ENCODE measurements at regions not wholly inside any gene's neighbourhood (a gene's known extent, or its start where the extent isn't known, plus 50 kb on each side); places are given as distances from the start of the nearest gene placed in this dataset.

GRCh38 chr4:66340286-66340893 is 670.1 kb upstream of the EPHA5 start:
- Histone ChIP-seq H3K4me1 (no peaks in the 10 kb centered on the region), H3K4me3 (no peak overlapping the region), H3K27ac (no peak overlapping the region), H3K9me3 (no peaks in the 10 kb centered on the region), H3K27me3 (no peaks in the 10 kb centered on the region), H3K36me3 (no peaks in the 10 kb centered on the region)
- 84 to 94% methylated on average over 3 of the region's 3 CpGs for WGBS, 2 donors (ENCODE audit: low coverage in 1 of 2)
- TF ChIP-seq EP300 (IDR thresholded peaks at IDR 0.05; ENCODE audit: low read depth) (no peak), CTCF (IDR thresholded peaks at IDR 0.05) (no peak)
- intact Hi-C loops (cut with DNase I; ENCODE audit: low total_unique reads) (no loop called here), in situ Hi-C loops (cut with MboI; ENCODE audit: low pct_ligation_motif_present in 1 of 4, low pct_unique_long_range_greater_than_20kb in 1 of 4, low sequenced_read_pairs in 3 of 4) (no loop called here)
- DNase-seq, result no peak

DNA sequence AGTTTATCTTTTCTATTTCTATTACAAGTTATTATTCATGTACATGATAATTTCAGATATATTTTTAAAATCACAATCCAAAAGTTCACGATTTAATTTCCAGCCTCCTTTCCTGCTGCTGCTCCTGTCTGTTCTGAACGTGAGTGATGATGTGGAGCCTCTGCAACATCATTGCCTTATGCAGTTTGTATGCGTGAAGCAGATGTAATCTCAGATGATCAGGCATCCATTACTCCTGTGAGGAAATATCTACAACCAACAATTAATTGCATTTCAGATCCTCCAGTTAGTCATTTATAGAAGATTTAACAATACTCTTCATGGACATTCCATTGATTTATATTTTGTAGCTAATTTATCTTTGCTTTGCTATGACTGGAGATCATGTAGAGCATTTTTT is 668.7 kb upstream of the EPHA5 start:
- Histone ChIP-seq H3K36me3 (no peaks in the 10 kb centered on the region), H3K4me3 (no peak overlapping the region), H3K27ac (no peak overlapping the region), H3K27me3 (no peaks in the 10 kb centered on the region), H3K4me1 (no peaks in the 10 kb centered on the region), H3K9me3 (no peaks in the 10 kb centered on the region)
- no peak for DNase-seq
- 74 to 84% methylated on average over 3 of the region's 3 CpGs for WGBS, 2 donors (ENCODE audit: low coverage in 1 of 2)
- in situ Hi-C loops (cut with MboI; ENCODE audit: low pct_ligation_motif_present in 1 of 4, low pct_unique_long_range_greater_than_20kb in 1 of 4, low sequenced_read_pairs in 3 of 4), result no loop called here
- intact Hi-C loops (cut with DNase I; ENCODE audit: low total_unique reads), result no loop called here
- TF ChIP-seq POLR2A (IDR thresholded peaks at IDR 0.05), result no peak
- no peak for TF ChIP-seq CTCF (IDR thresholded peaks at IDR 0.05)
- no peak for TF ChIP-seq EP300 (IDR thresholded peaks at IDR 0.05; ENCODE audit: low read depth)

- in situ Hi-C loops (cut with MboI; ENCODE audit: low pct_ligation_motif_present in 1 of 4, low pct_unique_long_range_greater_than_20kb in 1 of 4, low sequenced_read_pairs in 3 of 4) (no loop called here), intact Hi-C loops (cut with DNase I; ENCODE audit: low total_unique reads) (no loop called here)
- no peak for TF ChIP-seq POLR2AphosphoS5 (IDR thresholded peaks at IDR 0.05)
- no peak for TF ChIP-seq POLR2A (IDR thresholded peaks at IDR 0.05)
- no peak for TF ChIP-seq EP300 (IDR thresholded peaks at IDR 0.05; ENCODE audit: low read depth)
- no peak for TF ChIP-seq CTCF (IDR thresholded peaks at IDR 0.05)
- peaks cover 0 to 1% of the 10 kb centered on the region in 2 donors for H3K9me3 ChIP-seq
- no peaks in the 10 kb centered on the region for H3K4me1 ChIP-seq
- no peak overlapping the region for H3K27ac ChIP-seq
- DNase-seq, result no peak
- no peak overlapping the region for H3K4me3 ChIP-seq
- no peaks in the 10 kb centered on the region for H3K27me3 ChIP-seq
- H3K36me3 ChIP-seq, result no peaks in the 10 kb centered on the region
These were observed 661.5 kb upstream of the EPHA5 start for GRCh38 chr4:66331761-66332160.

- TF ChIP-seq EP300 (IDR thresholded peaks at IDR 0.05; ENCODE audit: low read depth), result no peak
- no peak for TF ChIP-seq POLR2A (IDR thresholded peaks at IDR 0.05)
- no peak for TF ChIP-seq POLR2AphosphoS5 (IDR thresholded peaks at IDR 0.05)
- no peak for TF ChIP-seq CTCF (IDR thresholded peaks at IDR 0.05)
- Histone ChIP-seq H3K27me3 (no peaks in the 10 kb centered on the region), H3K4me3 (no peak overlapping the region), H3K27ac (no peak overlapping the region), H3K36me3 (no peaks in the 10 kb centered on the region), H3K4me1 (no peaks in the 10 kb centered on the region), H3K9me3 (peaks cover 0 to 7% of the 10 kb centered on the region in 2 donors)
- intact Hi-C loops (cut with DNase I; ENCODE audit: low total_unique reads) (no loop called here), in situ Hi-C loops (cut with MboI; ENCODE audit: low pct_ligation_motif_present in 1 of 4, low pct_unique_long_range_greater_than_20kb in 1 of 4, low sequenced_read_pairs in 3 of 4) (no loop called here)
- DNase-seq, result no peak
- 82 to 100% methylated on average over 1 to 3 of the region's 3 CpGs for WGBS, 2 donors (ENCODE audit: low coverage in 1 of 2)
These were observed 659.8 kb upstream of the EPHA5 start for GRCh38 chr4:66330125-66330524.
